GM13977 (cell line): ENCODE measurements at regions not wholly inside any gene's neighbourhood (a gene's known extent, or its start where the extent isn't known, plus 50 kb on each side); places are given as distances from the start of the nearest gene placed in this dataset.

ENCODE experiments used
- DNase-seq: peaks from one replicate; pipeline ENCODE4 v3.0.0; 2012; ENCODE audit warnings: low spot score
- CTCF ChIP-seq: IDR thresholded peaks from 2 replicates; pipeline ENCODE4 v1.5.1; 2012; ENCODE audit warnings: mild to moderate bottlenecking, control low read depth; ENCODE audit not compliant: insufficient read depth; ENCODE audit errors: extremely low read depth, missing control alignments
- in situ Hi-C: fragments of 300-500 bp; cut with MboI; formaldehyde crosslinking; loops from one replicate; pipeline ENCODE4 v1.12.0; 2022; ENCODE audit warnings: low sequenced_read_pairs, low pct_unique_long_range_greater_than_20kb, mixed read lengths, inconsistent platforms; ENCODE audit not compliant: unreplicated experiment

DNA sequence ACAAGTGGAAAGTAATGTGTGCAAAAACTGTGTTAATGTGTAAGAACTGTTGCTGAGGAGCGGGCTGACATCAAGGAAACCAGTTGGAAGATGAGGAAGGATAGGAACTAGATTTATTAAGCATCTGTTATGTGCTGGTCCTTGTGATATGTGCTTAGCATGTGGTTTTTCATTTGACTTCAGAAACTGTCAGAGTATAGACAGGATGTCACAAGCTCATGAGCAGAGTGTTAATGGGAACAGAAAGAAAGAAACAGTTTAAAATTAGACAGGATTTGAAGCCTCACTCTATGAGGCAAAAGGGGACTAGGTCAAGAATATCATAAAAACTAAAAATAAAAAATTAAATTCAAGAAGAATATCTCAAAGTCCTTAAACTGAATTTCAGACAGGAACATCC, 270.6 kb upstream of the DPPA4 start:
- in situ Hi-C loops, result no loop called here
- TF ChIP-seq CTCF, result no peak
- DNase-seq, result no peak

DNA sequence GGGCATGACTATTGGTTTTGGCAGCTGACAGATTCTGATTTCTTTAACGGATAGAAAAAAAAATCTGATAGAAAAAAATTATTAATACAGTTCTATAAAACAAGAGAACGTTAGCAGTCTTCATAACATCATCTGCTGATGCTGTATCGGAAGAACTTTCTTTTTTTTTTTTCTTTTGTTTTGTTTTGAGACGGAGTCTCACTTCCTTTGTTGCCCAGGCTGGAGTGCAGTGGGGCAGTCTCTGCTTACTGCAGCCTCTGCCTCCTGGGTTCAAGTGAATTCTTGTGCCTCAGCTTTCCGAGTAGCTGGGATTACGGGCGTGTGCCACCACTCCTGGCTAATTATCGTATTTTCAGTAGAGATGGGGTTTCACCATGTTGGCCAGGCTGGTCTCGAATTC, 271.2 kb upstream of the DPPA4 start:
- in situ Hi-C loops, result no loop called here
- DNase-seq, result no peak
- no peak for TF ChIP-seq CTCF

DNA sequence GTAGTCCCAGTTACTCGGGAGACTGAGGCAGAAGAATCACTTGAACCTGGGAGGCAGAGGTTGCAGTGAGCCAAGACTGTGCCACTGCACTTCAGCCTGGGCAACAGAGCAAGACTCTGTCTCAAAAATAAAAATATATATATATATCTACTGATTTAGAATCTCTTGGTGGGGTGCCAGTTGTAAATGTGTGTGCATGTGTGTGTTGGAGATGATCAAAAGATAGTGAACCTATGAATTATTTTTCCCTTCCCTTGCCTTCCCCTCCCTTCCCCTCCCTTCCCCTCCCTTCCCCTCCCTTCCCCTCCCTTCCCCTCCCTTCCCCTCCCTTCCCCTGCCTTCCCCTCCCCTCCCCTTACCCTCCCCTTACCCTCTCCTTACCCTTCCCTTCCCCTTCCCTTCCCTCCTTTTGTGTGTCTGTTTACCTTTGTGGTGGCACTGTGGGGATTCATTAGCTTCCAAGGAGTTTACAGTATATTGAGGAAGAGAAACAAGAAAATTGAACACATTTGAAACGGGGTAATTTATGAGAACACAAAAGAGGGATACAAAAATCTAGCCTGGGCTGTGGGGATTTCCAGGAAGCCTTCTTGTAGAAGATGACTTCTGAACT, 281.5 kb upstream of the DPPA4 start:
- TF ChIP-seq CTCF, result no peak
- in situ Hi-C loops, result no loop called here
- no peak for DNase-seq

- no peak for TF ChIP-seq CTCF
- no peak for DNase-seq
- in situ Hi-C loops, result no loop called here
Measured at GRCh38 chr3:109631897-109632296, 294.6 kb upstream of the DPPA4 start.

GRCh38 chr3:109640146-109640652, 302.9 kb upstream of the DPPA4 start:
- in situ Hi-C loops, result no loop called here
- TF ChIP-seq CTCF, result no peak
- DNase-seq, result no peak

- no peak for DNase-seq
- in situ Hi-C loops, result no loop called here
- no peak for TF ChIP-seq CTCF
Measured at GRCh38 chr3:109642025-109642424, 304.7 kb upstream of the DPPA4 start.
